Superior temporal gyrus (tissue), 1 donor: ENCODE measurements at regions not wholly inside any gene's neighbourhood (a gene's known extent, or its start where the extent isn't known, plus 50 kb on each side); places are given as distances from the start of the nearest gene placed in this dataset.
A peak's percentile ranks its signal among the peaks of the same experiment; 100 is the strongest.

Experiments used
- DNase-seq: peaks from one replicate; pipeline ENCODE4 v3.0.0-alpha.2; 2016; ENCODE audit errors: extremely low spot score

DNA sequence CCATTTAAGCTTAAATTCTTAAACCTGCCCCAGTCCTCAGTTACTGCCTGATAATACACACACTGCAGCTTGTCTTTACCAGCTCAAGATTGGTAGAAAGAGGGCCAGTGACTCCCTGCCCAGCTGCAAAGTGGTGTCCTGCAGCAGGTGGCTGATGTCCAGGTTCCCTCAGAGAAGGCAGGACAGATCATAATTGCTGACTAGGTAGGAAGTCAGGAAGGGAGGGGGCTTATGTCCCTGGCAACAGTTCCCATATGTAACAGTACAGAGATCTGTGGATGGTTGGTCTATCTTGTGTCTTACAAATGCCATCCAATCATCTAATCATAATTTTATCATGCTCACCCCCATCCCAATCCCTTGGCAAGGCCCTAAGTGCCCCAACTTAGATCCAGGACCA lies 492.1 kb upstream of the PPP2R3A start:
- no peak for DNase-seq

DNA sequence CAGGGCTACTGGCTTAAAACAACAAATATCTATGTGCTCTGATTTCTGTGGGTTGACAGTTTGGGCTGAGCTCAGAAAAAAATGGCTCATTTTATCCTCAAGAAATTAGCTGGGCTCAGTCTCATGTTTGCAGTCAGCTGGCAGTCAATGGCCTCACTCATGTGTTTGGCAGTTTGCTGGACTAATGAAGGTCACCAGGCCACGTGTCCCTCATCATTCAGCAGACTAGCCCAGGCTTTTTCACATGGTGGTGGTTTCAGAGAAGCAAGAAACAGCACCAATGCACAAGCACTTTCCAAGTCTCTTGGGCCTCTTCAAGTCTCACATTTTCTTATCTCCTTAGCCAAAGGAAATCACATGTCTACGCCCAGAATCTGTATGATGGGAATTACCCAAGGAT lies 478.3 kb upstream of the PPP2R3A start:
- peak; percentile 31 for DNase-seq

DNA sequence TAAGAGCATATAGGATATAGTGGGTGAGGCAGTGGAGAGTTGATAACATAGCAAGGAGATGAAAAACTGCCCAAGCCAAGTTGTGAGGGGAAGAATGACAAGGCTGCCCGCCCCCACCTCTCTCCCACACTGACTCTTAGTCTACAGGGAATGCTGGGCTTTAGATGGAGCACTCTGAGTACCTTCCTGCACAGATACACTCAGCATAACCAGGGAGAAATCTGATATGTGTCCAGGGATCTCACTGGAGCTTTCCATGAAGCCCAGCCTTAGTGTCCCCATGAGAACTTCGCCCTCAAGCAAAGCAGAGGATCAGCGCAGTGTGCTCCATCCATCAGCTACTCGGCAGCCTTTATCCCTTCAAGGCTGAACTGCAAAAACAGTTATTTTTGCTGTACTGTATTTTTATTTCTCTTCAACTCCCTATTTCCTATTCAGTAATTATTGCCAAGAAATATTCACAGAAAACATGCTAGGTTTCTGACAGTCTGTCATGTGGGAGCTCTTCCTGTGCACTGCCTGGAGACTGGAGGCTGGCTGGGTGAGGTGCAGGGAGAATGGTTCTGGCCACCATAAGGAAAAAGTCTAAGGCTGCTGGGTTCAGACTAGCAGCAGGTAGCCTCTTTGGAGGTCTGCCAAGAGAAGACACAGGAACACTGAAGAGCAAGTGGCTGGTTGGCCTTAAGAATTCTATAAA lies 475.2 kb upstream of the PPP2R3A start:
- DNase-seq: no peak

DNA sequence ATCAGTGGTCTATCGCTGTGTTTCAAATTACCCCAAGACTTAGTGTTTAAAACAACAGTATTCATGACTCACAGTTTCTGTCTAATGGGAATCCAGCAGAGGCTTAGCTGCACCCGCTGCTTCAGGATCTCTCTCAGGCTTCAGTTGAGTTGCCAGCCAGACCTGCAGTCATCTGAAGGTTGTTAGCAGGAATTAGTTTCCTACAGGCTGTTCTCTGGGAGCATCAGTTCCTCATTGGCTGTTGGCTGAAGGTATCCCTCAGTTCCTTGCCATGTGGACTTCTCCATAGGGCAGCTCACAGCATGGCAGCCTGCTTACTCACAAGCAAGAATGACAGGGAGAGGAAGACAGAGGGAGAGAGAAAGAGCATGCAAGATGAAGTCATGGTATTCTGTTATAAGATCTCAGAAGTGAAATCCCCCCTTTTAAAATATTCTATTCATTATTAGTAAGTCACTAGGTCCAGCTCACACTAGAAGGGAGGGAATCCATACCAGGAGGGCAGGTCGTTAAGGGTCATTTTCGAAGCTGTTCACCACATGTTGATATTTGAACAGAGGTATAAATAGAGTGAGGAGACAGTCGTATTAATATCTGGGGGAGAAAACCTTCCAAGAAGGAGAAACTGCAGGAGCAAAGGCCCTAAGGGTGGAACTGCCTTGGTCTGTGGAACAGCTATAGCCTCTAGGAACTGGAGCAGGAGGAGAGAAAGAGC lies 473.9 kb upstream of the PPP2R3A start:
- no peak for DNase-seq

DNA sequence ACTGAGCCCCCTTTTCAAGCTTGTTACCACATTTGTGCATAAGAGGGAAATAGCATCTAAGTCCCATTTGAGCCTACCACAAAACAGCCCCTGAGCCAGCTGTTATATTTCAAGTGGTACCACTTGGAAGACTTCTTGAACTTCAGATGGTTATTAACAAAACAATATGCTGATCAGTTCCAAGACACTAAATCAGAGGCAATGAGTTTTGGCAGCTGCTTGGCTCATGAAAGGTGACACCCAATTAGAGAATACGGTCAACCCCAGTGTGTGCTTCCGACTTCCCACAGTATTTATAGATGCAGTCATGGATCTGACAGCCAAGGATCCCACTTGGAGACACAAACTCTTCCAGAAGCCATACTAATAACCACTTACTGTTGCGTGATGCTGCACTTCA lies 469.6 kb upstream of the PPP2R3A start:
- no peak for DNase-seq

DNA sequence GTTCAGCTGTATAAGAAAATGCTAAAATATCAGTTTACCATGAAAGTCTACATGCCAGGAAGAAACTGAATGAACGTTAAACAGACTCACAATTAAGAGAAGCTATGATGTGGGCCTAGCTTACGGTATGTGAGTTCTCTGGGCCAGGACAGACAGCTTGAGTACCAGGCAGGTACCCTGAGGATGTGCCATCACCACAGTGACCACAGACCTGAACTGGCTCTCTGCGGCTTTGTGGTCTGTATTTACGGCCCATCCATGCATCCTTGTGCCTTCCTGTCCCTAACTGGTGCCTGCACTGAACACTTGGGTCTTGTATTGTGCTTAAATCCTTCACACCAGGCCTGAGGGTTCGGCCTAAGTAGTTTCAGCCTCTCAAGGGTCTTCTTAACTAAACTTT lies 467.5 kb upstream of the PPP2R3A start:
- no peak for DNase-seq

DNA sequence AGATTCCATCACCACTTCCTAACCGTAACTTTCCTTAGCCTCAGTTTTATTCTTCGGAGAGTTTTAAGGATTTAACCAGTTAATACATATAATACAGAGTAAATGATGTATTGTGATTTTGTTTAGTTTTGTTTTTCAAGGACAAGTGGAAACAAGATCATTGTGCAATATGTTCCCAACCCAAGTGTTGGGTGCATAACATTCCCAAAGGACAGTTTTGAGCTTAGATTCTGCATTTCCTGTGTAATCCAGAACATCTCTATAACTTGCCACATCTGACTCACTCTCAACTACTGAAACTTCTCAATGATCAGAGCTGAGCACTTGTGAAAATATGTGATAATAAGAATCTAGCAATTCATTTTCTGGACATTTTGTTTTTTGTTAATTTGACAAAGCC lies 466.1 kb upstream of the PPP2R3A start:
- no peak for DNase-seq

DNA sequence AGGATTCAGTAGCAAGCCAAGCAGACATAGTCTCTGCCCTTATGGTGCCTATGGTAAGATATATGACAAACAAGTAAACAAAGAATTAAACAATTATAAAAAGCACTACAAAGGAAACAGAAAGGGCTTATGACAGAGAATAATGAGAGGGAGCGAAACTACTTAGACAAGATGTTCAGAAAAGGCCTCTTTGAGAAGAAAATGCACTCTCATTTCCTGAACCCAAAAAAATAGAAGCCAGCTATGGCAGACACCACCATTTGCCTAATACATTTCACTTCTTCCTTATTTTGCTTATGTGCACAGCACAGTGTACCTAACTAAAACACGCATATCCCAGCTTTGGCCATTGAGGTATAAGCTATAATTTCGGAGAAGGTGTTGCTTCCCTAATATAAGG lies 465.5 kb upstream of the PPP2R3A start:
- no peak for DNase-seq

DNA sequence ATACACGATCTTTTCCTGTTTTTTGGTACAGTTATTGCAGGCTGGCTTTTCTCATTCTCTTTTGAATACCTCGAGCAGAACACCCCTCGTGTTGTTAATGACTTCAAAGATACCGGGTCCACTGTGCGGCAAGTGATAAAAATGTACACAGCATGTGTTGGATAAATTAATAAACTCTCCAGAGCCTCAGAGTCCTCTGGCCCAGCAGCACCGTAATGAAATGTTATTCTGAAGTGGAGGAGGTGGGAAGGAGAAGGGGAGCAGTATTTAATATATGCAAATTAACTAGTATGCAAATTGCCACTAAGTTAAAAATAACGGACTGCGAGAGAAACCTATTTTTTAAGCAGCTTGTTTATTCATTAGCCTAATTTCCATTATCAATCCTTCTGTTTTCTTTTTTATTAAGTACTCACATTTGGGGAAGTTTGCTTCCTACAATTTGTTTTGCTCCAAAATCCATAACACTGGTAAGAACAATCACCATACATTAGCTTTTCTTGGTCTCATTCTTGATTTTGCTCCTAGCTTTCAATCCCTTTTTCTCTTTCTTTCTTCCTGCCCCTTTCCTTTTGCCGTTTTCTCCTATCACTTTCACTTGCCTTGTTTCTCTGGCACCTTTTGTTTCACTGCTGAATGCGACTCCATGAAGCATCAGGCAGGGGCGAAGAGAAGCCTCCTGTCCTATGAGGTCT lies 462.3 kb upstream of the PPP2R3A start:
- DNase-seq: no peak

DNA sequence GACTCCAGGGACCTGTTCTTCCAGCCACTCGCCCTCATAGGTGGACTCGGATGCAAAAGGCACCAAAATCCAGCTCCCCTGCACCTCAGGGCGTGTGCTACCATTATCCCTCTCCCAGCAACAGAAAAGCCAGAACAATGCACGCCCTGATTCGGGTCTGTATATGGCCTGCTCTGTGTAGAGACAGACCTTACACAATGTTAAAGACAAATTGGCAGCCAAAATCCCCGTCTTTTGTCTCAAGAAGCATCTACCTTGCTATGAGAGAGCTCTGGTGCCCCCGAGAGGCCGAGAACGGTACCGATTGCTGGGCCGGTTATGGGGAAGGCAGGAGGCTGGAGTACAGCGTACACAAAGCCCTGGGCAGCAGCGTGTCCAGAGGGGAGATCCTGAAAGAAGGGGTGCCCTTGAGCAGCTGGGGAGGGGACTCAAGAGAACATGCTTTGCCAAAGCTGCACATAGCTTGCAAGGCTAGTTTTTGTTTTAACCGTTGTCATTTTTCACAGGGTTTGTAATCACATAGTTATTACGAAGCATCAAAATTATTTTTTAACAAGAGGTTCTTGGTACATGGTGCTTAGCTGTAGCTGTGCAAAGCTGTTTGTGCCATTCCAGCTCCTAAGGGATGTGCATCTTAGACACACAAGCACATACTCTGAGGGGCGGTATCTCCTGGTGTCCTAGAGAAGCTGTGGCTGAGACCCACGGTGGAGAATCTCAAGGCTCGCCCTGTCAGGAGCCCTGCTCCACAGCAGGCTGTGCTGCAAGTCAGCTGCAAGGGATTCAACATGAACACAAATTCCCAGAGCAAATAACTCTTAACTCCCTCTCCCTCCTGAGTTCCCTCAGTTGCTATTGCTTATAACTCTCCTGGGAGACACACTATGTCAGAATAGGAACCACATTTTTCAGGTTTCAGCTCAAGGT lies 461.5 kb upstream of the PPP2R3A start:
- peak; percentile 87 for DNase-seq

DNA sequence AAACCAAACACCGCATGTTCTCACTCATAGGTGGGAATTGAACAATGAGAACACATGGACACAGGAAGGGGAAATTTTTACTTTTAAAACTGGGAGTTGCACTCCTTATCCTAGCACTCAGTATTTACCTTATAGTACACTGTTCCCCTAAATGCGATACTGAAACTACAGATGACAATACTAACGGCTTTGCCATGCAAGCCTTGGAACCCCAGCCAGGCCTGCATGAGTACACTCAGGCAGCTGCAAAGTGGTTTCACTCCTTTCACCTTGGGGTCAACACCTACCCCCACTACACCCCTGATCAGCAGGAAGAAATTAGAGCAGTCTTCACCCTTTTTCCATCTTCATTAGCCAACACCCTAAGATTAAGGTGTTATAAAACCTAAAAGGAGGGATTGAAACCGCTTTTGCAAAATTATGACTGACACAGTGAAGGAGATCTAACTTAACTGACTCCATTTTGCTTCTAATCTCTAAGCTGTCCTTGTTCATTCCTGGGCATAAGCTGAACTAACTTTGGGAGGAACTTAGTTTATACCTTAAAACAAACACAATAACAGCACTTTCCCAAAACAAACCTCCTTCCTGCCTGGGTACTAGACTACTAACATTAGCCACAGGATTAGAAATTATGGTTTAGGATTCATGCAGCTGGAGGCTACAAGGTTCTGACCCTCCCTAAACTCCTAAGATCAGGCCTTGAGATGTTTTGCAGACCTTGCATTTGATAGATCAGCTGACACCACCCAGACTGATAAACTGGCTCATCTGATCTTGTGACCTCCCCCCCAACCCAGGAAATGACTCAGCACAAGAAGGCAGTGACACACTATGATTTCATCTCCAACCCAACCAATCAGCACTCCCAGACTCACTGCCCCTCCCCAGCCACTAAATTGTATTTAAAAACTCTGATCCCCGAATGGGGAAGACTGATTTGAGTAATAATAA lies 452.1 kb upstream of the PPP2R3A start:
- DNase-seq: no peak

DNA sequence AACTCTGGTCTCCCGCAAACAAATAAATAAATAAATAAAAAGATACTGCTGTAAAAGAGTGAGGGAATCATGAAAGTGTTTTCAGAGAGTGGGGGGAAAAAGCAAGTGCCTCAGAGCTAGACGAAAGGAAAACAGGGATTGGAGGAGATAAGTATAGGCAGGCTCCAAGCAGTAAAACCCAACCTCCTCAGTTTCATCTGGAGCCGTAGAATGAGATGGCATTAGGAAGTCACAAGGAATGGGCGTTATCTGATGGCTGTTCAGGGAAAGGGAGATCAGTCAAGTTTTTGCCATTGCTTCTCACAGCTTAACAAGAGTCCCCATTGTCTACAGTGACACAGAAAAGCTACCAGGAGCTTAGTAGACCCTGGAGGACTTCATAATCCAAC lies 451.5 kb upstream of the PPP2R3A start:
- DNase-seq: no peak

DNA sequence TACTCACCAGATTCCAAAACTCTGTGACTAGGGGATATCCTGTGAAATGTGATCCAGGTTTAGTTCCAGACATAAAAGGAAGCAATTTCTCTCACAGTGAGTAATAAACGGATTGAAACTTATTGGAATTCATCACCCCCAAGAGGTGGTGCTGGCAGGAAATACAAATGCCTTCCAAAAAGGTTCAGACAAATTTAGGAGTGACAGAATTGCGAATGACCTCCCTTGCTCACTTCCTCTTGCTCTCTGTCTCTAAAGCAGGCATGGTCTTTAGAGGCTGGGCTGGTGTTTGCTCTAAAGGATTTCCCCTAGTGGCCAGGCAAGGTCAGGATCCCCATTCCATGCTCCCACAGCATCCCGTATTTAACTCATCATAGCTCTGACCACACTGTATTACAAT lies 449.4 kb upstream of the PPP2R3A start:
- DNase-seq: no peak

DNA sequence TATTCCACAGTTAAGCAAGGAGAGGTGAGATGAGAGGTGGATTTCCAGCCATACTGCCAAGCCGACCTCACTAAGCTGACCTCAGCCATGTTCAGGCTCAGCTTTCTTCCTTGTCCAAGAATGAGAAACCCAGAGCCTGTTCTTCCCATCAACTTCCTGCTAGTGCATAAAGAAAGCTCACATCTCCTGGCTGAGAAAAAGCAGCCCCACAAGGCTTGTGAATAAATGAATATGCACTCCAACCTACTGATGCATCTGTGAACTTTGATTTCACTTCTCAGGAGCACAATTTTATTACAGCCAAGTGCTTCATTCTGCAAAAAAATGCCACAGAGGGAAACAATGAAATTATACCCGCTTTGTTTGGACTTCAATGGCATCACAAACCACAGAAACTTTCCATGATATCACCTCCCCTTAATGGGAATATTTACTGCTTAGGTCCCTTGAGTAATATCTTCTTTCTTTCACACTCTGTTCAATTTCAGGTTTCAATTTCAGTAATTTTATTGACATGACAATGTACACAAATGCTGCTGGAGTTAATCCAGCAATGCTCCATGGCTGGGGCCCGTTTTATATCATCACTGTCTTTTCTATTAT lies 437.0 kb upstream of the PPP2R3A start:
- no peak for DNase-seq

DNA sequence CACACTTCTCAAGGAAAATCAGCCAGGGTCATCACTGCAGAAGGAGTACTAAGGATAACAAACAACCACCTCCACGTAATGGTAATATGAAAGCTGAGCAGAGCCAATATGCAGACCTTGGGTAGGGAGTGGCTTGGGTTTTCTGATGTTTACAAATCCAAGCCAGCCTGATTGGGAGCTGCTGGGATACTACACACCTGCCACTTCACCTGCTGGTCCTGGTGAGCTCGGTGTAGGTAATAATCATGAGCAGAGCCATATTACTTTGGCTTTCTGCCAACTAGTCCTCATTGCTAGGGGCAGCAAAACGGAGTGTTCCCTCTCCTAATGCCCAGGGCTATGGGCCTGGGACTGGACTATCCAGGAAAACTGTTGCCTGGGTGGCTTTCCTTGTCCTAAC lies 433.5 kb upstream of the PPP2R3A start:
- no peak for DNase-seq

DNA sequence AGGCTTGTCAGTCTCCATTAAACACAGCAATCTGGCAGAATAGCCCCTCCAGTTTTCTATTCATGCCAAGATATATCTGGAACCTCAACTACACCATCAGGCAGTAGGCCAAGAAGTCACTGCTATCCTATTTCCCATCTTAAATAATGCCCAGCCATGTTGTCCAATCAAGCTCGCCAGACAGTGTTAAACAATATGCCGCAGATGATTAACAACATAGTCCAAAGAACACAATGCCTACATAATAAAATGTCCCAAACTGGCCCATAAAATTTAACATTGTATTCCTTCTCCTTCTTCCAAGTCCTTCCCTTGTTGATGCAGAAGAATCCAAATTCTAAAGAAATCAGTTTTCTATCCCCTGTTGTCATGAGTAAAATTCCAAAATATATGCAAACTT lies 427.4 kb upstream of the PPP2R3A start:
- DNase-seq: no peak

DNA sequence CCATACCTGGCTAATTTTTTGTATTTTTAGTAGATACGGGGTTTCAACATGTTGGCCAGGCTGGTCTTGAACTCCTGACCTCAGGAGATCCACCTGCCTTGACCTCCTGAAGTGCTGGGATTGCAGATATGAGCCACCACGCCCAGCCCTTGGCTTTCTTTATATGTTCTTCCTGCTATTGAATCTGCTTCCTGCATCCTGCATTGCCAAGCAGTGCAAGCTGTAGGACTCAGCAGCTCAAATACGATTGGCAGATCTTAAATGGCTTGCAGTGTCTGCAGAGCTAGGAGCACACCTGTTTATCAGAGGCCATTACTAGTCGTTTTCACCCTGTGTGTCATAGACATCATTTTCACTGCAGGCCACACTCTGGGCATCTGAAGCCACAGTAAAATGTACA lies 426.2 kb upstream of the PPP2R3A start:
- no peak for DNase-seq

DNA sequence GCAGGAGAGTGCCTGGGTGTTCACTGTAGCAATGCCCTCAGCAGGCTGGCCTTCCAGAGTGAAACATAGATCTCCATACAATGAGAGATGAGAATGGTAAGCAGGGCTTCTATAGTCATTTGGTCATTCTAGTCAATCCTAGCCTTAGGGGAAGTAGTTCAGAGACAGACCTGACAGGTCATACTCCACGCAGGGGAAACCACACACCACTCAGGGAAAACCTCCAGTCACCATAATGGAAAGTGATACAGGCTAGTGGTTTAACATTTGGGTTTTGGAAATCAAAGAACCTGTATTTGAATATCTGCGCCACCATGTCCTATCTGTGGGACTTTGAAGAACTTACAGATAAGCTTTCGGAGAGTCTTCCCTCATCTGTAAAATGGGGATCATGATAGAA lies 425.7 kb upstream of the PPP2R3A start:
- no peak for DNase-seq

DNA sequence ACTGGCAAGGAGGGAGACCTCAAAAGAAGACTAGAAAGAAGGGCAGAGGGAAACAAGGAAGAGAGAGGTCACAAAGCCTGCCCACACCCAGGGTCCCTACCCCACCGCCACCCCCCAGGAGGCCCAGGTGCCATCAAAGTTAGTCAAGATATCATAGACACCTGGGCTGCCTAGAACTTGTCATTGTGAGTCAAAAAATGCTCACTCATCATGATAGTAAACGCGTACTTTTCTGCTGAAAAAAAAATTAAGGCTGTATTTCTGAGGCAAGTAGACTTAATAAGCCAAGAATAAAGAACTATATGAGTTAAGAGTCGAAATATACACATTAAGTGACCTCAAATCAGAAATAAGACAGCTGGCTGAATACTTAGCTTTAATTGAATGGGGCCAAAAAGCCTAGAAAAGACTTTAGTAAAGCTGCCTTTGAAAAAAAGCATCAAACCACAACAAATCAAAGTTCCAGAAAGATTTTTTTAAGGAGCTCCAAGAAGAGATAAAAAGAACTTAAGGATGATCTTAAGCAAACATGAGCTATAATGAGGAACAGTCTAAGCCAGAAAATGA lies 415.5 kb upstream of the PPP2R3A start:
- DNase-seq: no peak

DNA sequence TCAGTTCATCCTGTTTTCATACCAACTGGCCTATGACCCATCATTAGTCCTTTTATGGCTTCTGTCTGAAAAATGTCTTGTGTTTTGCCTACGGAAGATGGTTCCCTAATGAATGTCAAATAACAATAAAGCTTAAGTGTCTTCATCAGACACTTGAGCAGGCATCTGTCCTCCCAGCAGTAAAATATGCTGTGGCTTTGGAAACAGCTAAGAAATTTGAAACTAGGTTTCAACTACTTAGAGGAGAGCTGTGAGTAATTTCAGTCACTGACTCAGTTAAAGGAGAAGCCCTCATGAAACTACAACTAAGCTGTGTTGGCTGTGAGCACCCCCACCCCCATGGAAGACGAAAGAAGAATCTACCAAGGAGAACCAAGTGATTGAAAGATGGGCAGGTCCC lies 409.4 kb upstream of the PPP2R3A start:
- no peak for DNase-seq
